NCI-H2107 treated with DMSO at 0.1 percent for 48 hours (cell line): ENCODE measurements at regions not wholly inside any gene's neighbourhood (a gene's known extent, or its start where the extent isn't known, plus 50 kb on each side); places are given as distances from the start of the nearest gene placed in this dataset.
"Not testable (repeated sequence)": the region's sequence is repeated elsewhere in the genome, so short reads cannot be mapped to it uniquely, and the experiment has no call there.

Source experiments
- DNase-seq: peaks from one replicate; lab custom pipeline; 2025; ENCODE audit not compliant: unreplicated experiment; lab: John Stamatoyannopoulos, UW

DNA sequence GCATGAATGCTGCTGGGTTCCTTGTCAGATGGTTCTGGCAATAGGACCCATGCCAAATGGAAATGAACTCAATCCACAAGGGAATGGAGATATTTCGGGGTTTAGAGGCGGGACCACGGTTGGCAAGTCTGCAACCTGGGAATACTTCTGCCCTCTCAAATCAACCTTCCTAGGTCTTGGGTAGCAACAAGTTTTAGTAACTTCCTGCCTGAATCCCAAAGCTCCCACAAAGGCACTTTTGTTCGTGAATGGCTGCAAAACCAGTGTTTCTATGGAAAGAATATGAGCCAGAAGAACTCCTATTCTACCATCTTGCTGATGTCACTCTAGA, 790.1 kb upstream of the SLC8A1 start:
- no peak for DNase-seq

DNA sequence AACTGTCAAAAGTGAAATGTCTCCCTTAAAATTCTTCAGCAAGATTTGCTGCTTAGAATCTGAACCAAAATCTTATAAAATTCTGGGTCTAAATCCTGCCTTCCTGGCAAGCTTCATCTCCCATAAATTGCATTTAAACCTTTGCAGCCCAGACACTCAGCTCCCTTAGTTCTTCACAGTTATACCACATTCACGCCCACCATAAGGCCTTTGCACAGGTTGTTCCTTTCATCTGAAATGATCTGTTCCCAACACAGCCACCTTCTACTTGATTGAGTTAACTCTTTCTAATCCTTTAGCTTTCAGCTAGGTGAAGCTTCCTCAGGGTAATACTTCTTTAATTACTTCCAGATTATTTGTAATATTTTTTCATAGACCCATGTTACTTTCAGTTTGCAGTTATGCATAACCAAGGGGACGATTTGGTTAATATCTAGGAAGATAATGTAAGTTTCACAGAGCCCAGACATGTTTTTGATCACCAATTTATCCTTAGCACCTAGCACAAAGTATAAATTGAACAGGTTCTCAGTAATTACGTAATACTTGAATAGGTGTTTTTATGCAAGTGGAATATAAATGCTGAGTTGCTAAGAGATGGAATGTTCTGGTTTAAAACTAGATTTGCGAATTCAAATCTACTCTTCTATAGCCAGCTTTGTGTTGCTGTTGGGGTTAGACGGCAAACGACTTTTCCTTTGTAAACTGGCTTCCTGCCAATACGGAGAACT, 779.7 kb upstream of the PKDCC start:
- no peak for DNase-seq

DNA sequence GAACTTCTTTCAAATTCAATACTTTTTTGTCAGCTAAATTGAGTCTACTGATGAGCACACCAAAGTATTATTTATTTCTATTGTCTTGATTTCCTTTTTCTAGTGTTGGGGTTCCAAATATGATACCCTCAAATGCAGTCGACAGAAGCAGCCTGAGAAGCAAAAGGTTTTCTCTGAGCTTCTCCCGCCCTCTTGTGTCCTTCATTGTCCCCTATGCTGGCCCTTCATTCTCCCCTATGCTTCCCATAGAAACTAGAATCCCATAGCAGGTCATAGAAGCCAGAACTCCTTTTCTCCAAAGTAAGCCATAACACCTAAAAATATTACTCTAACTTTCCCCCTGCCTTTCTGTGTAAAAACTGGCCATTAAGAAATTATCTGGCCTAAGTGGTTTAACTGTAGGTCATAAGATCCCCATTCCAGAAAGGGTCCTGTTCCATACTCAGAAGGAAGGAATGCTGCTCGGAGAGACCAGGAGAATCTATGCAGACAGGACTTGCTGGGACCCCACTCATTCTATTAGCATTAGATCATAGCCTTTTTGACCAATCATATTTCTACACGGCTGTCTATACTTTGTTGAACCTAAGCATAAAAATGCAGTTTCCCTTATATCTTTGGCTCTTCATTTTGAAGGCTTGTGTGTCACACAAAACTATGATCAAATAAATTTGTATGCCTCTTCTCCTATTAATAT, 764.6 kb upstream of the PKDCC start:
- DNase-seq: no peak

DNA sequence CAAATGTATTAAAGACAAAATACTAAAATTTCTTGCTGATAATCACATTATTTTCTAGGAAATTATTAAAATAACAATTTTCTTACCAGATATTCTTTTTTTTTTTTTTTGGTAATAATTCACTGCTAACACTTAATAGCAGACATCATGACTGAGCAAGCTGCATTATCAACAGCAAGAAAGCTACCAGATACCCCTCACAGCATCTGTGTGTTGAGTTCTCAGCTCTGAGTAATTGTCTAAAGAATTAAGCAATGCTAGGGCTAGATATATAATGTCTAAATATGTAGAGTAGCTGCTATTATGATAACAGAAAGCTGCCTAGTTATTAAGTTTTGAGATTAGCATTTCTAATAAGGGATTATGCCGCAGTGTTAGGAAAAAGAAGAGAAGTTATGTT, 754.3 kb upstream of the PKDCC start:
- no peak for DNase-seq

DNA sequence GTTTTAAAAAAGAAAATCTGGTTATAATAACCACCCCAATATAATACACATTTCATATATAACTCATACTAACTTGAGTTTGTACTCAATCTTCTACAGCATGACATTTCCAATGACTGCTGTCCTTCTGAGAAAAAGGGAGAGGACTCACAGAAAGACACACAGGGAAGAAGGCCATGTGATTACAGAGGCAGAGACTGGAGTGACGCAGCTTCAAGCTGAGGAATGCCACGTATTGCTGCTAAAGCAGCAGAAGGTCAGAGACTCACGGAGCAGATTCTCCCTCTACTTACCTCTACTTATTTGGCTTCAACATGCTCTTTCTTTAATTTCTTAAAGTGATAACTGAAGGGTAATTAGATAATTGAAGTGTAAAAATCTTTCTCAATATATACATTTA, 753.5 kb upstream of the PKDCC start:
- DNase-seq: no peak

DNA sequence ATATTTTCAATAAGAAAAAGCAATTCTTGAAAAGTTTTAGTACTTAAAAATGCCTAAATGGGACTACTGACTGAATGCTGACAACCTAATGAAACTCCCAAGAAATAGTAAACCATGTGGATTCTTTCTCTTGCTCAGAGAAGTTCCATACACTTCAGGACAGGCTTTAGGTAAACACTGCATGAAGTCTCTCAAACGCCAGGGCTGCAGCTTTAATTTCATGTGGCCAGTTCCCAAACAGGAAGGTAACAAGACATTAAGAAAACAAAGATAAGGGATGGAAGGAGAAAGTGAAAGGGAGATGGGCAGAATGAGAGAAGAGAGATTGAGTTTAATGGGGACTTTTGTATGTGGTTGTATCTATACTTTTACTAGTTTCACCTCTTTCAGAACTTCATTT, 734.7 kb upstream of the PKDCC start:
- DNase-seq: no peak

DNA sequence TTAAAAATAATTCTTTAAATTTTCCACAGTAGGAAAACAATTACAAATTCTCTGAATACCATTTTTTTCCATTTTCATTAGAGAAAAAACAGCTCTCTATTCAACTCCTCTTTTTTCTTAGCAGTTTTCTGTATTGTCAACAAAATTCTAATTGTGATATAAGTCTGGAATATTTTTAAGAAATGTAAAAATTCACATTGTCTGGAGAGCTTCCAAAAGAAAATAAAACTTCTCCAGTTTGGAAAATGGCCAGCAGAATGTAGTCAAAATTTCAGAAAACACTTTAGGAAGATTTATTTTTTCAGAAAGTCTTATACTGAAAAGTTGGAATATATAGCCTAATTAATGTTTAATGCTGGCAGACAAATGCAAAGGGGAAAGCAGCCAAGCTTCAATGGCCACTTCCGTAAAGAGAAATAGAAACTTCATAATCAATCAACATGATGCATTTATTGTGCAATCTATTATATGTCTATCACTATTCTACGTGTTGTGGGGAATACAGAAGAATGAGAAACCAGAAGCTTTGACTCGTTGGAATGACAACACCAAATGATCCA, 733.2 kb upstream of the PKDCC start:
- no peak for DNase-seq

DNA sequence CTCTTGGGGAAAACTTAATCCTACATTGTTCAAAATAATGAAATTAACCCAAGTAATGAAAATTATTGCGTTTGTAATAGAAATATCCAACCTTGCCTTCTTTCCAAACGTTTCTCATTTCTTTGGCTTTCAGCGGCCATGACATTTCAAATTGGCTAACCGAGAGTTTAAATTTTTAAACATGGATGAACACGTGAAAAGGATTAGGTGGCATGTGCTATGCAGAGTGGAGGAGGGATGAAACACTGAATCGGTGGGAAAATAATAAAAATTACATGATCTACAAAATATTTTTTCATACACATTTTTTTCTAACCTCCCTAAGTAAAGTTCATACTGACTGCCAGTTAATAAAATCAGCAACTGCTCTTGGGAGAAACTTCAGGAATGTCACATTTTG, 728.4 kb upstream of the PKDCC start:
- no peak for DNase-seq

DNA sequence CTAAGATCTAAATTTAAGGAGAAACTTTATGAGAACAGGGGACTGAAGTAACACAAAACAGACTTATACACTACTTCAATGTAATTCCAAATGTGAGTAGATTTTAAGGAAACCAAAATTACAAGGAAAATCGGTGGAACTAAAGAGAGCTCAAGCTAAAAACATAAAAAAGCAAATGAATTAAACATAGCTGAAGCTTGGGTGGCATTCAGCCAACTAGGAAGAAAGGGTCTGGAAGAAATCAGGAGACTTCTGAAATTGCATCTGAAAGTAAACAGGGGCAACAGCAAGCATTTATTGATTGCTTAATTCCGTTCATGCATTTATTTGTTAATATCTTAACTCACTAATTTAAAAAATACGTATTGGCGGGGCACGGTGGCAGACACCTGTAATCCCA, 727.3 kb upstream of the PKDCC start:
- DNase-seq: no peak

DNA sequence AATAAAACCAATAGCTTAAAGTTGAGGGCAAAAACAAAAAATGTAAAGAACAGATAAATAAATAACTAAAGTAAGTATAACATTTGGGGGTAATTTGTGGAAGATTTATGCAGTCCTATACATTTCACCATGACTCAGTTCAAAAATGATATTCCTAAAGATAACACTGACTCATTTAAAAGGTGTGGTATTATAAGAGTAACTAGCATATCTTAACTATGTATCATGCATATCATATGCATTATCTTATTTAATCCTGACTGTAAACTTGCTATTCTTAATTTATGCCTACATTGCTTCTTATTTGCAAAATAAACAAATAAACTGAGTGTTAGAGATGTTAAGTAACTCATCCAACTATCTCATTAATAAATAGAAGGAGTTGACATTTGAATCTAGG, 726.5 kb upstream of the PKDCC start:
- DNase-seq: no peak

DNA sequence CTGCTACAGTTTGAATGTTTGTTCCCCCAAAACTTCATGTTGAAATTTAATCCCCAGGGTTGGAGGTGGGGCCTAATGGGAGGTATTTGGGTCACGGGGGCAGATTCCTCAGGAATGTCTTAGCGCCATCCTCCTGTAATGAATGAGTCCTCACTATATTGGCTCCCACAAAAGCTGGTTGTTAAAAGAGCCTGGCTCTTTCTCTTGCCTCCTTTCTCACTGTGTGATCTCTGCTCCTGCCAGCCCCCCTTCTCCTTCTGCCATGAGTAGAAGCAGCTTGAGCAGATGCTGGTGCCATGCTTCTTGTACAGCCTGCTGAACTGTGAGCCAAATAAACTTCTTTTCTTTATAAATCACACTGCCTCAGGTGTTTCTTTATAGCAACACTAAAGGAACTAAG, 721.0 kb upstream of the PKDCC start:
- no peak for DNase-seq

DNA sequence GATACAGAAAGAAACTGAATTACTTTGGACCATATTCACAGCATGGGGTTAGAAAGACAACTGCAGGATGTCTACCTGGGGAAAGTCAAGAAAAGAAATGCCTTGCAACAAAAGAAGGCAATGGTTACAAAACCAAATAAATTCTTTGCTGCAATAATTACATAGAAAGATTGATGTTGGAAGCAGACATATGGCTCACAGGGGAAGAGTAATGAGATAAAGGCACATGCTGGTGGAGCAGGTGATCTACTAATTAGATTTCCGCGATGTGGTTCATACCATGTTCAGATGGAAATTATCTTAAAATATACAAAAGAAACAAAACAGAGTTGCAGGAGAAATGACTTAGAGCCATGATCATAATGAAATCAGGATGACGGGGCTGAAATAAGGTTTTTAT, 718.8 kb upstream of the PKDCC start:
- no peak for DNase-seq

DNA sequence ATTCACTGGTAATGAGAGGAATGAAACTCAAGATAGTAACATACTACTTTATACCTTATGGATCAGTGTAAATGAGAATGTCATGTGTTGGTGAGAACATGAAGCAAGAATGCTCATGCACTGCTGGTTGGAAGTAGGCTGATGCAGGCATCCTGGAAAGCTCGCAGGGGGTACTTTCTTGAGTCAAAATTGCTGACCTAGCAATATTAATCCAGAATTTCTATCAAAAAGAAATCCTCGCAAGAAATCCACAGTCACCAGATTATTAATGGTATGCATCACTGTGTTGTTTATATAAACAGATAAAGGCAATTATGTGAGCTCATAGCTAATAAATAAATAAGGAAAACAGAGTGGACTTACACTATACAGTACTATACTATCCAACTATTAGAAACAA, 713.7 kb upstream of the PKDCC start:
- DNase-seq: no peak

DNA sequence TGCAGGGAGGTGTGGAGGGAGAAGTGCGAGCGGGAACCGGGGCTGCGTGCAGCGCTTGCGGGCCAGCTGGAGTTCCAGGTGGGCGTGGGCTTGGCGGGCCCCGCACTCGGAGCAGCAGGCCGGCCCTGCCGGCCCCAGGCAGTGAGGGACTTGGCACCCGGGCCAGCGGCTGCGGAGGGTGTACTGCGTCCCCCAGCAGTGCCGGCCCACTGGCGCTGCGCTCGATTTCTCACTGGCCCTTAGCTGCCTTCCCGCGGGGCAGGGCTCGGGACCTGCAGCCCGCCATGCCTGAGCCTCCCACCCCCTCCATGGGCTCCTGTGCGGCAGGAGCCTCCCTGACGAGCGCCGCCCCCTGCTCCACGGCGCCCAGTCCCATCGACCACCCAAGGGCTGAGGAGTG, 712.2 kb upstream of the PKDCC start:
- DNase-seq: not testable (repeated sequence)

DNA sequence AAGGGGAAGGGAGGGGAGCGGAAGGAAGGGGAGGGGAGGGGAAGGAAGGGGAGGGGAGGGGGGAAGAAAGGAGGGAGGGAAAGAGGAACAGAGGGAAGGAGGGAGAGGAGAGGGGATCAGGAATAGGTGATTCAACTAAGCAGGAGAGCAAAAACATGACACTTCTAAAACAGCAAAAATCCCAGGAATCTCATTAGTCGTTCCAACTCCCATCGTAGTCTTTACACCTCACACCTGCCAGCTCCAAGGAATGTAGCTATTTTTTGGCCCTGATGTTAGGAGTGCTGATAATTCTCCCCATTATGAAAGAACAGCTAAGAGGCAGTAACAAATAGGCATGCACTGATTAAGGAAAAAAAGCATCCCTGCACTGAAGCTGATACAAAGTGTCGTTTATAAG, 709.9 kb upstream of the PKDCC start:
- DNase-seq: no peak

DNA sequence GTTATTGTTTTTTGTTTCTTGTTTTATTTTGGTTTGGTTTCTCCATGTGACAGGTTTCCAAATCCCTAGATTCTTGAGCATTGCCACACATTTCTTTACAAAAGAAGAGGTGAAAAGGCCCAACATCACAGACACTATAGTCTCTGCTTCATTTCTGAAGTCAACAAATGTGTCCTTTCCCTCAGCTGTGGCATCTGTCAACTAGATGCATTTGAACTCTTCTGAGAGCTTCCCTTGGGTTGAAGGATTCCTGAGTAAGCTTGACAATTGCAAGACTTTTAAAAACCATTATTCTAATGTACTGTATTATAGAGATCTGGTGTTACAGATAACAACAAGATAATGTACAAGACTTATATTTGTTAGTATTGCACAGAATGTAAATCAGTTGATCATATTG, 703.3 kb upstream of the PKDCC start:
- DNase-seq: no peak

DNA sequence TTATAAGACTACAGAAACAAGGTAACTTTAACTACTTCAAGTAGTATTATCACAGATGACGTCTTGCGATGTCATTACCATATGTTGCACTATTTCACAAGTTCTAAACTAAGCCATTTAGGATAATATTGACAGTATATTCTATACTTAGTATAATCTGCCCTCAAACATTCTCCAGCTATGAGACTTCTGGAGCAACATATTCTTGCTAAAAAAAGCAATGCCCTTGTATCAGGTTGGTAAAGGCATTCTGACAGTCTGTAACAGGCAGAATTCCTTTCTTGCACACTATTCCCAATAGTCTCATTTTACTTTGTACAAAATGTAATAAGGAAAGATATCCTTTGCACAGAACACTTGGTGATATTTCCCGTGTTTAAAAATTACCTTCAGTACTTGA, 694.8 kb upstream of the PKDCC start:
- DNase-seq: no peak

DNA sequence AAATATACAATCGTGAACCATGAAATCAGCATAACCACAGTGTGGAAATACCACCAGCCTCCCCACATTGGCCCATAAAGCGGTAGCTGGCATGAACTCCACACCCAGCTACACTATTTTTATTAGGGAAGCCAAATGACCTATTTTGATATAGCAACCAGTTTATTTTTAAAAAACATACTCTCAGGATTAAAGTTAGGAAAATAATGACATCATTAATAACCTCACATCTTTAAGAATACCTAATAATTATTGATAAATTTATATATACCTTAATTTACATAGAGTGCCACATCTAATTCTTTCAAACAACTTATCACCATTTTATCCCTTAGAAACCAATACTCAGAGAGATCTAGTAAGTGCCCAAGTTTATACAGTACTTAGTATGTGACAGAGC, 692.0 kb upstream of the PKDCC start:
- no peak for DNase-seq

DNA sequence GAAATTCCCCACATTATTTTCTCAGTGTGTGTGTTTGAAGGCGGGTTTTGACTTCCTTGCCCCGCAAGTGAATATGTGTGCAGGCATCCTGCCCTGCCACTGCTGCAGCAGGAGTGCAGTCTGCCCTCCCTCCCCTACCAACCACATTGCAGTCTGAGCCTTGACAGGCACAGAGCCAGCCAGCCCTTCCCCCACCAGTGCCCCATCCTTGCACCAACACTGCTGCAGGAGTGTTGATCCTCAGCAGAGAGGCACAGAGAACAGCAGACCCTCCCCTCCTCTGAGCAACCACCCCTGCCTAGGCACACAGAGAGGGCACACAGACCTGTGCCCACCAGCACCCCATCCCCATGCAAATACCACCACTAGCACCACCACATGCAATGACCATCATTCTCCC, 683.0 kb upstream of the PKDCC start:
- no peak for DNase-seq

DNA sequence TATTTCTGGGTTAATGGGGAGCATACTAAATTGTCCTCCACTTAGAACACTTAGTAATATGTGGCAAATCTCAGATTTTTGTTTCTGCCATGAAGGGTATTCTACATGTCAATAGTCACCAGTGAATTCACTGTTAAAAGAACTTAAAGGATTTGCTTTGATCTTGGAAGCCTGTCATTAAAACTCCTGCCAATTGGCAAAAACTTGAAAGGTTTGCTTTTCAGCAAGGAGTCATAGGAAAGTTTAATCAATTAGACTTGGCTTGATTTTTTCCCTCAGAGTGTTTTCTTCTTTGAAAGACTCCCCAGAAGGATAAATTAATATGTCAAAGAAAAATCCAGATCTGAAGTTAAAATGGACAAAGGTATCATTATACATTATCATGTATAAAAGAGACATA, 671.9 kb upstream of the PKDCC start:
- no peak for DNase-seq

DNA sequence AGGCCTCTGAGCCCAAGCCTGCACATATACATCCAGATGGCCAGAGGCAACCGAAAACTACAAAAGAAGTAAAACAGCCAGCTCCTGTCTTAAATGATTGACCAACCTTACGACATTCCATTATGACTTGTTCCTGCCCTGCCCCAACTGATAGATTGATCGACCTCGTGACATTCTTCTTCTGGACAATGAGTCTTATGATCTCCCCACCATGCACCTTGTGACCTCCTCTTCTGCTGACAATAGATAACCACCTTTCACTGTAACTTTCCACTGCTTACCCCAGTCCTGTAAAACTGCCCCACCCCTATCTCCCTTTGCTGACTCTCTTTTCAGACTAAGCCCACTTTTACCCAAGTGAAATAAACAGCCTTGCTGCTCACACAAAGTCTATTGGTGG, 670.0 kb upstream of the PKDCC start:
- DNase-seq: no peak

DNA sequence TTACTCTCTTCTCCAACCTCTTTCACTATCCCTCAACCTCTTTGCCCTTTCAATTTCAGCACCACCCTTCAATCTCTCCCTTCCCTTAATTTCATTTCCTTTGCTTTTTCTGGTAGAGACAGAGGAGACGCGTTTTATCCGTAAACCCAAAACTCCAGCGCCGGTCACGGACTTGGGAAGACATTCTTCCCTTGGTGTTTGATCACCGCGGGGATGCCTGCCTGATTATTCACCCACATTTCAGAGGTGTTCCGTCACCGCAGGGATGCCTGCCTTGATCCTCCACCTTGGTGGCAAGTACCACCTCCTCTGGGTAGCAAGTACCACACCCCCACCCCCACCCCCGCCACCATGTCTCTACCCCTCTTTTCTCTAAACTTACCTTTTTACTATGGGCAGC, 669.4 kb upstream of the PKDCC start:
- DNase-seq: no peak
